DND-41 (cell line): ENCODE measurements at regions not wholly inside any gene's neighbourhood (a gene's known extent, or its start where the extent isn't known, plus 50 kb on each side); places are given as distances from the start of the nearest gene placed in this dataset.
"Not testable (repeated sequence)": the region's sequence is repeated elsewhere in the genome, so short reads cannot be mapped to it uniquely, and the experiment has no call there.

Source experiments
- ATAC-seq: fragments of 200-7000 bp; cut with Tn5 transposase; 3 replicates; pipeline ENCODE4 v1.9.1; 2021; ENCODE audit warnings: low read depth; ENCODE audit not compliant: insufficient read depth
- DNase-seq: peaks from one replicate; pipeline ENCODE4 v3.0.0-alpha.2; 2020
- H2AFZ ChIP-seq: 2 replicates; pipeline ENCODE4 v1.6.0; 2012; ENCODE audit warnings: low read depth, low read length
- H3K27ac ChIP-seq: 2 replicates; pipeline ENCODE4 v1.5.1; 2012; ENCODE audit warnings: low read length, inconsistent platforms
- H3K27me3 ChIP-seq: fragments of 200-600 bp; sonication (generic); 2 replicates; pipeline ENCODE4 v1.6.0; 2012; ENCODE audit warnings: low read length, mild to moderate bottlenecking, inconsistent platforms; ENCODE audit not compliant: insufficient read depth, poor library complexity
- H3K36me3 ChIP-seq: 2 replicates; pipeline ENCODE4 v1.5.1; 2012; ENCODE audit warnings: low read length, inconsistent platforms; ENCODE audit not compliant: insufficient read depth
- H3K4me1 ChIP-seq: 2 replicates; pipeline ENCODE4 v1.5.1; 2012; ENCODE audit warnings: mild to moderate bottlenecking, low read length; ENCODE audit not compliant: insufficient read depth
- H3K4me2 ChIP-seq: 2 replicates; pipeline ENCODE4 v1.6.0; 2012; ENCODE audit warnings: mild to moderate bottlenecking, moderate library complexity, low read length, inconsistent platforms; ENCODE audit not compliant: insufficient read depth
- H3K4me3 ChIP-seq, 2 experiments: fragments of 200-600 bp in 1 of 2; shearing (Covaris generic) in 1 of 2; 2 replicates each; pipeline ENCODE4 v1.5.1; 2012 to 2016; ENCODE audit warnings: inconsistent platforms in 2 of 2, low read length in 2 of 2, mild to moderate bottlenecking in 2 of 2, low read depth in 1 of 2, moderate library complexity in 1 of 2
- H3K79me2 ChIP-seq: 2 replicates; pipeline ENCODE4 v1.6.0; 2012; ENCODE audit warnings: low read length, inconsistent platforms; ENCODE audit not compliant: insufficient read depth
- H3K9ac ChIP-seq: 2 replicates; pipeline ENCODE4 v1.6.0; 2012; ENCODE audit warnings: low read depth, mild to moderate bottlenecking, inconsistent platforms, low read length, moderate library complexity
- H3K9me3 ChIP-seq: 2 replicates; pipeline ENCODE4 v1.5.1; 2012; ENCODE audit warnings: low read length, moderate library complexity, mild to moderate bottlenecking, inconsistent platforms; ENCODE audit not compliant: insufficient read depth, severe bottlenecking
- H4K20me1 ChIP-seq: 2 replicates; pipeline ENCODE4 v1.6.0; 2012; ENCODE audit warnings: low read length; ENCODE audit not compliant: insufficient read depth
- CTCF ChIP-seq: IDR thresholded peaks from 2 replicates; pipeline ENCODE4 v1.5.1; 2012; ENCODE audit warnings: borderline replicate concordance, low read length, moderate library complexity, mild to moderate bottlenecking; ENCODE audit not compliant: poor library complexity, severe bottlenecking; ENCODE audit errors: extremely low read depth
- EZH2 ChIP-seq: IDR thresholded peaks from 3 replicates; pipeline ENCODE4 v1.6.1; 2012; ENCODE audit warnings: borderline replicate concordance, low read depth, mild to moderate bottlenecking, moderate library complexity, low read length, inconsistent platforms; ENCODE audit not compliant: severe bottlenecking

GRCh38 chr10:120217736-120218135, 239.3 kb upstream of the PLPP4 start:
- TF ChIP-seq CTCF (no peak), EZH2 (no peak)
- Histone ChIP-seq H3K27me3 (no peaks in the 10 kb centered on the region), H3K9me3 (no peaks in the 10 kb centered on the region), H3K27ac (no peak overlapping the region), H3K9ac (no peak overlapping the region), H3K4me2 (no peak overlapping the region), H2AFZ (no peak overlapping the region), H3K4me1 (no peaks in the 10 kb centered on the region), H3K36me3 (no peaks in the 10 kb centered on the region), H3K4me3 (no peak overlapping the region), H4K20me1 (no peaks in the 10 kb centered on the region), H3K79me2 (no peaks in the 10 kb centered on the region)
- DNase-seq (no peak), ATAC-seq (no peak)

GRCh38 chr10:120221873-120222485, 235.0 kb upstream of the PLPP4 start:
- H3K79me2 ChIP-seq: no peaks in the 10 kb centered on the region
- ATAC-seq: peak; percentile 64; the same call in 2 of the 3 replicates
- H3K27me3 ChIP-seq: no peaks in the 10 kb centered on the region
- H3K4me3 ChIP-seq: no peak overlapping the region
- H3K36me3 ChIP-seq: no peaks in the 10 kb centered on the region
- no peaks in the 10 kb centered on the region for H3K9me3 ChIP-seq
- H4K20me1 ChIP-seq: no peaks in the 10 kb centered on the region
- peak; percentile 33 for DNase-seq
- H3K9ac ChIP-seq: no peak overlapping the region
- H2AFZ ChIP-seq: no peak overlapping the region
- H3K4me2 ChIP-seq: no peak overlapping the region
- H3K27ac ChIP-seq: no peak overlapping the region
- TF ChIP-seq CTCF (peak; percentile 78), EZH2 (no peak)
- no peaks in the 10 kb centered on the region for H3K4me1 ChIP-seq

- Histone ChIP-seq H3K4me2 (no peak overlapping the region), H3K9ac (no peak overlapping the region), H3K27me3 (no peaks in the 10 kb centered on the region), H3K9me3 (no peaks in the 10 kb centered on the region), H2AFZ (no peak overlapping the region), H3K4me3 (no peak overlapping the region), H3K27ac (no peak overlapping the region), H3K36me3 (no peaks in the 10 kb centered on the region), H3K4me1 (no peaks in the 10 kb centered on the region), H4K20me1 (no peaks in the 10 kb centered on the region), H3K79me2 (no peaks in the 10 kb centered on the region)
- DNase-seq: no peak
- ATAC-seq: no peak
- TF ChIP-seq EZH2 (no peak), CTCF (no peak)
These were observed 227.4 kb upstream of the PLPP4 start for GRCh38 chr10:120229641-120230040.

GRCh38 chr10:120239695-120240094, 217.3 kb upstream of the PLPP4 start:
- H4K20me1 ChIP-seq, H3K27ac ChIP-seq, H2AFZ ChIP-seq, H3K36me3 ChIP-seq, ATAC-seq, H3K9ac ChIP-seq, H3K27me3 ChIP-seq, H3K9me3 ChIP-seq, H3K4me1 ChIP-seq, H3K4me2 ChIP-seq, H3K79me2 ChIP-seq, DNase-seq, H3K4me3 ChIP-seq: not testable (repeated sequence)
